Neural cell (in vitro differentiated cells): ENCODE measurements at regions not wholly inside any gene's neighbourhood (a gene's known extent, or its start where the extent isn't known, plus 50 kb on each side); places are given as distances from the start of the nearest gene placed in this dataset.
A peak's percentile ranks its signal among the peaks of the same experiment; 100 is the strongest.

ENCODE experiments used
- CTCF ChIP-seq: fragments of 450-650 bp; IDR thresholded peaks from 2 replicates; pipeline ENCODE4 v1.5.1; 2014; ENCODE audit warnings: antibody characterized with exemption, mild to moderate bottlenecking, moderate library complexity; ENCODE audit not compliant: poor library complexity, severe bottlenecking
- EP300 ChIP-seq: fragments of 450-650 bp; conservative IDR thresholded peaks from 2 replicates; pipeline ENCODE4 v1.6.1; 2014; ENCODE audit warnings: antibody characterized with exemption, mild to moderate bottlenecking, moderate library complexity; ENCODE audit not compliant: poor library complexity, severe bottlenecking
- POLR2AphosphoS5 ChIP-seq: IDR thresholded peaks from 2 replicates; pipeline ENCODE4 v1.6.1; 2012
- TF ChIP-seq, protein P1 (sequence below): IDR thresholded peaks from 2 replicates; pipeline ENCODE4 v1.6.1; 2012; ENCODE audit warnings: borderline replicate concordance

DNA sequence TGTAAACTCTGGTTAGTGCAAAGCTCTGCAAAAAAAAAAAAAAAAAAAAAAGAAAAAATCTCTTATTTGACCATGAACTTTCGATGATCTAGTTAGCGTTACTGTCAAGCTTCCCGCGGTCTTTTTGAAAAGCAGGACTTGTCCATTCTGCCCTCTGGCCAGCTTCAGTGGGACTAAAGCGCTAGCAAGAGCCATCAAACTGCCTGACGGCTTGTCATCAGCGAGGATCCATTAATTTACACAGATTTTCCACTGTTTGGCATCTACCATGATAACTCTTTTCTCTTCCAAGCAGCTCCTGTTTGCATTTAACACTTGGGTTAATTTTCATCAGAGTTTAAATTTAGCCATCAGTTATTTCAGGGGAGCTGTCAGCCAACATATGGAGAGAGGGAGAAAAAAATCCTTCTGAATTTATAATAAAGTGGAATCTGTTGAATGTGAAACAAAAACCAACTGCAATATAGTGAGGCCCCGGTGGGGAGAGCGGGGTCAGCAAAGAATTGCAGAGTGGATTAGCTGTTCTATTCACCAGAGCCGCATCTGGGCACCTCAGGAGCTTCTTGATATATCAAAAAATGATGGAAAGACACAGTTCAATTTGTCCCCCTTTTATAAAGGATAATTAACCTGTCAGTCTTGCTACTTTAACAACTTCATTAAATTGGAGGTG lies 298.2 kb downstream of the SPATA17 start:
- TF ChIP-seq CTCF: no peak
- no peak for TF ChIP-seq EP300
- TF ChIP-seq, protein P1, sequence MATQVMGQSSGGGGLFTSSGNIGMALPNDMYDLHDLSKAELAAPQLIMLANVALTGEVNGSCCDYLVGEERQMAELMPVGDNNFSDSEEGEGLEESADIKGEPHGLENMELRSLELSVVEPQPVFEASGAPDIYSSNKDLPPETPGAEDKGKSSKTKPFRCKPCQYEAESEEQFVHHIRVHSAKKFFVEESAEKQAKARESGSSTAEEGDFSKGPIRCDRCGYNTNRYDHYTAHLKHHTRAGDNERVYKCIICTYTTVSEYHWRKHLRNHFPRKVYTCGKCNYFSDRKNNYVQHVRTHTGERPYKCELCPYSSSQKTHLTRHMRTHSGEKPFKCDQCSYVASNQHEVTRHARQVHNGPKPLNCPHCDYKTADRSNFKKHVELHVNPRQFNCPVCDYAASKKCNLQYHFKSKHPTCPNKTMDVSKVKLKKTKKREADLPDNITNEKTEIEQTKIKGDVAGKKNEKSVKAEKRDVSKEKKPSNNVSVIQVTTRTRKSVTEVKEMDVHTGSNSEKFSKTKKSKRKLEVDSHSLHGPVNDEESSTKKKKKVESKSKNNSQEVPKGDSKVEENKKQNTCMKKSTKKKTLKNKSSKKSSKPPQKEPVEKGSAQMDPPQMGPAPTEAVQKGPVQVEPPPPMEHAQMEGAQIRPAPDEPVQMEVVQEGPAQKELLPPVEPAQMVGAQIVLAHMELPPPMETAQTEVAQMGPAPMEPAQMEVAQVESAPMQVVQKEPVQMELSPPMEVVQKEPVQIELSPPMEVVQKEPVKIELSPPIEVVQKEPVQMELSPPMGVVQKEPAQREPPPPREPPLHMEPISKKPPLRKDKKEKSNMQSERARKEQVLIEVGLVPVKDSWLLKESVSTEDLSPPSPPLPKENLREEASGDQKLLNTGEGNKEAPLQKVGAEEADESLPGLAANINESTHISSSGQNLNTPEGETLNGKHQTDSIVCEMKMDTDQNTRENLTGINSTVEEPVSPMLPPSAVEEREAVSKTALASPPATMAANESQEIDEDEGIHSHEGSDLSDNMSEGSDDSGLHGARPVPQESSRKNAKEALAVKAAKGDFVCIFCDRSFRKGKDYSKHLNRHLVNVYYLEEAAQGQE: no peak
- TF ChIP-seq POLR2AphosphoS5: peak; percentile 14
